ENCODE measurements at regions not wholly inside any gene's neighbourhood (a gene's known extent, or its start where the extent isn't known, plus 50 kb on each side); places are given as distances from the start of the nearest gene placed in this dataset.

DNA sequence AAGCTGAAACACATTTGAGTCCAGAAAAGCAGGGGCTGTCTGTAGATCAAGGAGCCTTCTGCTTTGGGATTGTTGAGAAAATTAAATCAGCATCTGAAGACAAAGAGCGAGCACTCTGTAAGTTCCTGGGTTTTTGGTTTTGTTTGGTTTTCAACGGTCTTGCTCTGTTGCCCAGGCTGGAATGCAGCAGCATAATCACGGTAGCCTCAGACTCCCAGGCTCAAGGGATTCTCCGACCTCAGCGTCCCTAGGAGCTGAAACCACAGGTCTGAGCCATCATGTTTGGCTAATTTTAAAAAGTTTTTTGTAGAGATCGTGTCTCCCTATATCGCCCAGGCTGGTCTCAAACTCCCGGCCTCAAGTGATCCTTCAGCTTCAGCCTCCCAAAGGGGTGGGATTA lies 266.5 kb upstream of the ADAMTS16 start:
- DNase-seq (ENCODE audit: low read depth in 2 of 2) = no peak

GRCh38 chr5:4874097-4874496 lies 266.0 kb upstream of the ADAMTS16 start:
- DNase-seq (ENCODE audit: low read depth in 2 of 2) = no peak

GRCh38 chr5:4875942-4876341 lies 264.2 kb upstream of the ADAMTS16 start:
- no peak for DNase-seq (ENCODE audit: low read depth in 2 of 2)

GRCh38 chr5:4876804-4877203 lies 263.3 kb upstream of the ADAMTS16 start:
- DNase-seq (ENCODE audit: low read depth in 2 of 2) = no peak

DNA sequence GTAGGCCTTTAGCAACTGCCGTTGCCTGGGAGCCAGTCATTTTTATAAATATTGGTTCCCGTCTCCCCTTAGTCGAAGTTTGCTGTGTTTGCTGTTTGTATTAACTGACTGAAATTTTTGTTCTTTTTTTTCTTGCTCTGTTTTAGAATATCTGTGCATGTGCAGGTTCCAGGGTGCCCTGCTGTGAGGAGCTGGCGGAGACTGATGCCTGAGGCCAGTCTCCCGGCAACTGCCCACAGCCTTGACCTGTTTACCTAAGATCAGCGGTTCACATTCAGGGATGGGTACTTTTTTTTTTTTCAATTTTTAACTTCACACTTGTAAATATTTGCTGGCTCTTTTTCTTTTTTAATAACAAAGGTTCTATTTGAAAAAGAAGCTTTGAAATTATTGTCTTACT lies 262.6 kb upstream of the ADAMTS16 start:
- DNase-seq (ENCODE audit: low read depth in 2 of 2) = no peak

DNA sequence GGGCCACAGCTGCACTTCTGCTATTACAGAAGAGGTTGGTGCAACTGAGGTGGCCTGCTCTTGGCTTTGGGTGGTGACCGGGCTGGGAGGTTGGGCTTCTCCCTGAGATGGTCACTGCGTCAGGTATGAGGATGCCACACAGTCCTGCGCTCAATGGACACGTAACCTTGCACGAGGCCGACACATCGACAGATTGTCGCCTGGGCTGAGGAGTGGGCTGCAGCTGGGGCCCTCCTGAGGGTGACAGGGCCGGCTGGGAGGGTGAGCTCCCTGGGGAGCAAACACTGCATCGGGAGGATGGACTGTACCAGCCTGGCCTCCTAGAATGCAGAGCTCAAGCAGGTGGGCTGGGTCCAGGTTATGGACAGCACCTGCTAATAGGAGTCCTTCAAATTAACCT lies 261.1 kb upstream of the ADAMTS16 start:
- DNase-seq (ENCODE audit: low read depth in 2 of 2) = no peak

- DNase-seq (ENCODE audit: low read depth in 2 of 2) = peak; percentile 65 to 80
Observed at GRCh38 chr5:4879693-4880303, 260.3 kb upstream of the ADAMTS16 start.

DNA sequence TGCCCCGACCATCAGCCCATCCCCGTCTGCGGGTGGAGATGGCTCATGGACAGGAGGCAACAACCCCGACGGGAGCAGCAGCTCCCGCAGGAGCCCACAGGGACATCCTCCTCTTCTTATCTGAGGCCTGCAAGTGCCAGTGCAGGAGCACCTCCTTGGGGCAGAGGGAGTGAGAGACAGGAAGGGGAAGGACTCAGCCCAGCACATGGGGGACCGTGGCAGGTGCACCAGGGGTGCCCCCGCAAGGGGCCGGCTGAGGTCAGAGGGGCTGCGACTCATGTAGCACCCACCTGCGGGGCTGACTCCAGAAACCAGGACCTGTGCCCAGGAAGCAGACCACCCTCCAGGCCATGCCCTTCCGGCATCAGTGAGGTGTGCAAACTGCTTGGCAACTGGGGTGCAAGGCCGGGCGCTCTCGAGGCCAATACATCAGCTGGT lies 259.8 kb upstream of the ADAMTS16 start:
- no peak for DNase-seq (ENCODE audit: low read depth in 2 of 2)

- DNase-seq (ENCODE audit: low read depth in 2 of 2) = no peak
Observed at GRCh38 chr5:4881366-4882002, 258.6 kb upstream of the ADAMTS16 start.

GRCh38 chr5:4882186-4882585 lies 257.9 kb upstream of the ADAMTS16 start:
- DNase-seq (ENCODE audit: low read depth in 2 of 2) = no peak

GRCh38 chr5:4883360-4883759 lies 256.8 kb upstream of the ADAMTS16 start:
- no peak for DNase-seq (ENCODE audit: low read depth in 2 of 2)

- no peak for DNase-seq (ENCODE audit: low read depth in 2 of 2)
Observed at GRCh38 chr5:4893063-4893744, 246.9 kb upstream of the ADAMTS16 start.

- no peak for DNase-seq (ENCODE audit: low read depth in 2 of 2)
Observed at GRCh38 chr5:4896328-4896727, 243.8 kb upstream of the ADAMTS16 start.

DNA sequence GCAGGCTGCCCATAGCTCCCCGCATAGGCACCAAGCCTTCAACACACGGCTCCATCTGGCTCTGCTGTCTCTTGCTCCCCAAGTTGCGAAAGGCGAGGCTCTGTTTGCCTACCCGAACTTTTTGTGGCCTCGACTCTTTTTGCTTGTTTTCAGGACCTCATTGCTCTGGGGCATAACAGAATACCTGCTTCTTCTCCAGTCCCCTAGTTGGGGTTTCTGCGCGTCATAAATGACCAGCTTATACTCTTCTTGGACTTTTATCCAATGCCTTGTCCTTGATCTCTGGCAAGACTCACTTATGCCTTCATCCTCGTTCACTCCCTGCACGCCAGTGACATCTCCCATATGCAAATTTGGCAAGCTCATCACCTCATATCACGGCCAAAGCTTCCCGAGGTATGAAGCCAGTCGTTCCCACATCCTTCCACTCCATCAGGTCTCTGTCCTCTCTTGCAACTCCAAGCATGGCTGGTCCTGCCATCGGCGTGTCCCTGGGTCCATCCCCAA lies 238.8 kb upstream of the ADAMTS16 start:
- DNase-seq (ENCODE audit: low read depth in 2 of 2) = no peak

DNA sequence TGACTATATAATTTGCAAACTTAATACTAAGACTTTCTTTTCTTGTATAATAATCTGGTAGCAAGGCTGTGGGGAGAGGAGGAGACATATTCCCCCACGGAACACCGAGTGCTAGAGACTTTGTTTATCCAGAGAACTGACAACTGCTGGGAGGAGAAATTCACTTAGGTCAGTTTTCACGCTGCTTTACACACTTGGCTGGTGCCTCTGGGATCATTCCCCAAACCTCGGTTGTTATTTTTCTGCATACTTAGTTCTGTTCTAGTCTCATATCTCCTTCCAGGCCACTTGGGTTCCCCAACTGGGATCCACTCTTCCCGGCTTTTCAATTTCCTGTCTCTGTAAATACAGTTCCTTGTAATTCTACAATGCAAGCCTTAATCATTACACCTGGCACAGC lies 238.2 kb upstream of the ADAMTS16 start:
- no peak for DNase-seq (ENCODE audit: low read depth in 2 of 2)

DNA sequence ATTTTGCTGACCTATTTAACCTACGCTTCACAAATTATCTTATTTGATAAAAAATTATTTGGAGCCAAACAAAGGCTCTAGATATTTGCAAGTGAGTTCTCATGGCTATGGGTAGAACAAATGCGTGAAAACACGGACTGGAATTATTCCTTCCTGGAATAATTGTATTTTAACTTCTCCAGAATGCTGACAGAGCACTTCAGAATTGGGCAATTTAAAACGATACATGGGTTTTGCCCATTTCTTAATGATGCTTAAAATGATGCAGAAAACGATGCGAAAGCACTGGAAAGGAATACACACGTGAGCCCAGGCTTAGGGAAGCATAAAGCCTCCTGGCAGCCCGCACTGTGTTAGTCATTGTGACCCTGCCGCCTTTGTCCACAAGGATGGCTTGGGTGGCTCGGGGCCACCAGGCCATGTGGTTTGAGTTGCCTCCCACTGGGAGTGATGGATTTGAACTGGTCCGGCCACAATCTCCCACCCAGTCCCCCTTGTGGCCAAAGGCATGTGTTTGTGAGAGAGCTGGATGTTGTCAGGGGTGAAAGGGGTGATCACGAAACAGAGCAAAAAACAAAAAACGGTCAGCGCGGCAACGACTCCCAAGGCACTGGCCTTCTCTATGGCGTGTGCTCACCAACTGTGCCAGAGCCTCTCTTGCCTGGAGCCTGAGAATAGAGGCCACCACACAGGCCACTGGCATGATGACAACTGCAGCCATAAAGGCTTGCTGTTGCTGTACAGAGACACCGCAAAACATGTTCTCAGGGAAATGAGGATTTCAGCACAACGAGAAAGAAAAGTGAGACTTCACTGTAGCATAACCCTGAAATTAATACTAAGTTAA lies 234.2 kb upstream of the ADAMTS16 start:
- DNase-seq (ENCODE audit: low read depth in 2 of 2) = no peak

DNA sequence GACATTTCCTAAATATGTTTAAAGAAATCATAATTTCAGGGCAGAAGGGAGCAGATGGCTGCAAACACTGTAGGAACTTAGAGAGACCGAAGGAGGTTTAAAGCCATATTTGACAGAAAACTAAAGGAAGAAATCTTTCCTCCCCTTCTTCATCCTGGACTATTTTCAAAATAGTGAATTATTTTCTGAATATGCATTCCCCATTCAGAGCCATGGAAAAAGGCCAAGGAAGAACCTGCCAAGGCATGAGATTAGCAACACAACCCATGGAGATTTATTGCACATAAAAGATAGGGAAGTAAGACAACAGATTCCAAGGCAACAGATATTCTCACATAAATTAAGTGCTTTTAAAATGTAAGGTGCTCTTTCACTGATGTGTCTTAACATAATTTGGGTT lies 233.3 kb upstream of the ADAMTS16 start:
- DNase-seq (ENCODE audit: low read depth in 2 of 2) = no peak

DNA sequence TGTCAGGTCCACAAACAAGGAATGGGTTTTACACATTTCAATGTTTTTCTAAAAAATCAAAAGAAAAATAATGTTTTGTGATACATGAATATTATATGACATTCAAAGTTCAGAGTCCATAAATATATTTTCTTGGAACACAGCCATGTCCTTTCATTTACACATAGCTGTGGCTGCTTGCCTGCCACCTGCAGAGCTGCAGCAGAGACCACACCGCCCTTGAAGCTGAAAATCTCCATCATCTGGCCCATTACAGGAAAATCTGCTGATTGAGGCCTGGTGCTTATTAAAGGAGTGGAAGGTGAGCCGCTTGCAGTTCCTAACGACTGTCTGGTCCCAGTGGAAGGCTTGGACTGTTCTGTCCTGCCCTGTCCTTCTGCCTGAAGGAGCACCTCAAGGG lies 232.6 kb upstream of the ADAMTS16 start:
- DNase-seq (ENCODE audit: low read depth in 2 of 2) = no peak

DNA sequence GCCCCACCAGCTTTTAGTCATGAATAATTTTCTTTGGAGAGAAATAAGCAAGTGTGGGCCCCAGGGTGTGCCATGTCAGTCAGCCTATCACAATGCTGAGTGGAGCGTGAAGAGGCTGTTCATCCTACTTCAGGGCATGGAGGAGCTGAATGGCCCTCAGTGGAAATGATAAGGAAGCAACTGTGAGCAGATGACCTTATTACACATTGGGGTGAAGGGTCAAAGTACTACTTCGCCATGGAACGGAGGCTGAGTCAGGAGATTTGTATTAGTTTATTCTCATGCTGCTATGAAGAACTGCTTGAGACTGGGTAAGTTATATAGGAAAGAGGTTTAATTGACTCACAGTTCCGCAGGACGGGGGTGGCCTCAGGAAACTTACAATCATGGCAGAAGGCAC lies 231.0 kb upstream of the ADAMTS16 start:
- no peak for DNase-seq (ENCODE audit: low read depth in 2 of 2)

GRCh38 chr5:4911646-4912403 lies 228.3 kb upstream of the ADAMTS16 start:
- DNase-seq (ENCODE audit: low read depth in 2 of 2) = no peak

DNA sequence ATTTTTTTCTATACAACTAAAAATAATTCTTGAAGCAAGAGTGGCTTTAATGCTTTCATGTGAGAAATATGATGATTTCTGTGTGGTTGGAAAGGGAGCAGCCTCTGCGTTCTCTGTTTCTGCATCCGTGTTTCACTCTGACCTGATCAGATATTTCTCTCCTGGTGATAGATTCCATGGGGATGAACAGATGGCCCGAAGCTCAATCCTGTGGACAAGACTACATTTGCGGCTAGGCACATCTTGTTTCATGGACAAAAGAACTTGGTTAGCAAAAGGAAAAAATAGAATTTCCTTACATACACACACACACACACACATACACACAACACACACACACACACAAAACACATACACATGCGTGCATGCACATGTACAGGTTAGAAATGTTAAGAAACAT lies 218.2 kb upstream of the ADAMTS16 start:
- no peak for DNase-seq (ENCODE audit: low read depth in 2 of 2)
